Right lobe of liver (tissue), 6 donors: ENCODE measurements at regions not wholly inside any gene's neighbourhood (a gene's known extent, or its start where the extent isn't known, plus 50 kb on each side); places are given as distances from the start of the nearest gene placed in this dataset.

Experiments used
- ATAC-seq, 4 donors: fragments of 200-7000 bp; cut with Tn5 transposase; one replicate each; pipeline ENCODE4 v1.9.1; 2020; ENCODE audit warnings: mild to moderate bottlenecking in 4 of 4, moderate library complexity in 4 of 4
- DNase-seq, 3 donors: peaks; one replicate each; pipeline ENCODE4 v3.0.0-alpha.2; 2020
- H3K27ac ChIP-seq, 3 donors: fragments of 200-600 bp; one replicate each; pipeline ENCODE4 v1.8.0; 2022
- H3K27me3 ChIP-seq, 2 donors: fragments of 200-600 bp; one replicate each; pipeline ENCODE4 v1.8.0; 2022
- H3K36me3 ChIP-seq, 4 donors: fragments of 200-600 bp; sonication (generic) in 1 of 4; one replicate each; pipeline versions ENCODE4 v1.5.1 to v1.8.0; 2017 to 2022; ENCODE audit warnings: control low read depth in 1 of 4
- H3K4me1 ChIP-seq, 4 donors: fragments of 200-600 bp; sonication (generic) in 1 of 4; one replicate each; pipeline versions ENCODE4 v1.5.1 to v1.8.0; 2017 to 2022; ENCODE audit warnings: control low read depth in 1 of 4
- H3K4me3 ChIP-seq, 3 donors: fragments of 200-600 bp; one replicate each; pipeline ENCODE4 v1.8.0; 2022
- H3K9me3 ChIP-seq, 4 donors: fragments of 200-600 bp; sonication (generic) in 1 of 4; one replicate each; pipeline versions ENCODE4 v1.5.1 to v1.8.0; 2017 to 2022; ENCODE audit warnings: control low read depth in 1 of 4
- CTCF ChIP-seq, 4 donors: fragments of 200-600 bp in 3 of 4; fragments of 450-650 bp in 1 of 4; IDR thresholded peaks; one replicate each; pipeline versions ENCODE4 v1.5.1 to v1.8.0; 2016 to 2022; ENCODE audit warnings: antibody characterized with exemption in 4 of 4, mild to moderate bottlenecking in 2 of 4
- POLR2A ChIP-seq: fragments of 450-650 bp; IDR thresholded peaks from one replicate; pipeline ENCODE4 v1.6.1; 2017; ENCODE audit warnings: antibody characterized with exemption, mild to moderate bottlenecking
- WGBS: methylation state at CpG from one replicate; pipeline ENCODE4 v1.1.6; 2018; ENCODE audit warnings: low coverage, low lambda C conversion rate; ENCODE audit not compliant: insufficient coverage; ENCODE audit errors: missing lambda C conversion rate; 5-methylcytosine and 5-hydroxymethylcytosine counted together
- intact Hi-C, 2 donors: fragments of 100-400 bp; cut with DNase I; formaldehyde crosslinking; loops; one replicate each; pipeline versions ENCODE4 v1.11.2 to v1.14.1; 2022
- donor health status: DM: no; HTN: yes; CAD: no.
- donor health status: DM: no; HTN: no; CAD: no.
- donor health status: DM: no; HTN: no; CAD: no.
- donor health status: DM: no; HTN: yes; CAD: no.
- donor health status: DM: no; HTN: yes; CAD: no.

GRCh38 chr22:19663286-19663815, 51.0 kb upstream of the SEPTIN5 start:
- Histone ChIP-seq H3K9me3 (no peaks in the 10 kb centered on the region), H3K27ac (no peak overlapping the region), H3K27me3 (no peaks in the 10 kb centered on the region), H3K36me3 (no peaks in the 10 kb centered on the region), H3K4me1 (no peaks in the 10 kb centered on the region), H3K4me3 (no peak overlapping the region)
- no peak for TF ChIP-seq CTCF (IDR thresholded peaks at IDR 0.05)
- no peak for TF ChIP-seq POLR2A
- ATAC-seq (peak; percentile 40 to 70 (median 41)), DNase-seq (peak in 1 of 3 donors; percentile 52)
- 42% methylated on average over 4 of the region's 6 CpGs for WGBS
- intact Hi-C loops: no loop called here

GRCh38 chr22:19663821-19664355, 50.4 kb upstream of the SEPTIN5 start:
- intact Hi-C loops: no loop called here
- H3K27ac ChIP-seq: no peak overlapping the region
- no peak overlapping the region for H3K4me3 ChIP-seq
- DNase-seq: no peak
- H3K4me1 ChIP-seq: no peaks in the 10 kb centered on the region
- H3K27me3 ChIP-seq: no peaks in the 10 kb centered on the region
- 43% methylated on average over 8 of the region's 14 CpGs for WGBS
- H3K36me3 ChIP-seq: no peaks in the 10 kb centered on the region
- TF ChIP-seq CTCF (IDR thresholded peaks at IDR 0.05) (no peak), POLR2A (no peak)
- peak in 1 of 4 donors; percentile 10 for ATAC-seq
- H3K9me3 ChIP-seq: no peaks in the 10 kb centered on the region

- intact Hi-C loops: no loop called here
- no peak for DNase-seq
- WGBS: 63% methylated on average over 2 of the region's 2 CpGs
Observed at GRCh38 chr22:19664406-19664805, 49.9 kb upstream of the SEPTIN5 start.

More at GRCh38 chr22:19664406-19664805, 49.9 kb upstream of the SEPTIN5 start:
- H3K4me1 ChIP-seq: no peaks in the 10 kb centered on the region
- no peak overlapping the region for H3K4me3 ChIP-seq
- TF ChIP-seq CTCF (IDR thresholded peaks at IDR 0.05): no peak
- no peak for TF ChIP-seq POLR2A
- H3K27me3 ChIP-seq: no peaks in the 10 kb centered on the region
- ATAC-seq: no peak
- H3K36me3 ChIP-seq: no peaks in the 10 kb centered on the region
- no peaks in the 10 kb centered on the region for H3K9me3 ChIP-seq
- H3K27ac ChIP-seq: no peak overlapping the region
